ENCODE measurements at regions not wholly inside any gene's neighbourhood (a gene's known extent, or its start where the extent isn't known, plus 50 kb on each side); places are given as distances from the start of the nearest gene placed in this dataset.
A peak's percentile ranks its signal among the peaks of the same experiment; 100 is the strongest.
"Not testable (repeated sequence)": the region's sequence is repeated elsewhere in the genome, so short reads cannot be mapped to it uniquely, and the experiment has no call there.

GRCh38 chr10:20614911-20615310, 282.2 kb downstream of the NEBL start:
- DNase-seq, result peak; percentile 51

- DNase-seq, result no peak
Observed at GRCh38 chr10:20608503-20608902, 288.6 kb downstream of the NEBL start.

GRCh38 chr10:20606985-20607384, 290.1 kb downstream of the NEBL start:
- DNase-seq, result no peak

- no peak for DNase-seq
Observed at GRCh38 chr10:20601941-20602461, 295.1 kb downstream of the NEBL start.

- DNase-seq, result peak; percentile 85
Observed at GRCh38 chr10:20598590-20598989, 298.5 kb downstream of the NEBL start.

GRCh38 chr10:20596911-20597310, 300.2 kb downstream of the NEBL start:
- DNase-seq, result no peak

- DNase-seq, result no peak
Observed at GRCh38 chr10:20596065-20596755, 300.9 kb downstream of the NEBL start.

- DNase-seq, result no peak
Observed at GRCh38 chr10:20593649-20594048, 303.5 kb downstream of the NEBL start.

- DNase-seq, result no peak
Observed at GRCh38 chr10:20582041-20582440, 315.1 kb downstream of the NEBL start.

GRCh38 chr10:20573924-20574323, 323.2 kb downstream of the NEBL start:
- DNase-seq, result no peak

GRCh38 chr10:20555990-20556389, 341.1 kb downstream of the NEBL start:
- not testable (repeated sequence) for DNase-seq

GRCh38 chr10:20552382-20552781, 344.7 kb downstream of the NEBL start:
- no peak for DNase-seq

GRCh38 chr10:20551761-20552160, 345.4 kb downstream of the NEBL start:
- DNase-seq, result no peak

- peak; percentile 16 for DNase-seq
Observed at GRCh38 chr10:20535897-20536881, 360.9 kb downstream of the NEBL start.

GRCh38 chr10:20531241-20531883, 365.7 kb downstream of the NEBL start:
- peak; percentile 77 for DNase-seq

- DNase-seq, result no peak
Observed at GRCh38 chr10:20521186-20521585, 375.9 kb downstream of the NEBL start.

- no peak for DNase-seq
Observed at GRCh38 chr10:20515654-20516053, 381.5 kb downstream of the NEBL start.

GRCh38 chr10:20512631-20513030, 384.5 kb downstream of the NEBL start:
- no peak for DNase-seq

GRCh38 chr10:20508921-20509320, 388.2 kb downstream of the NEBL start:
- no peak for DNase-seq

- no peak for DNase-seq
Observed at GRCh38 chr10:20502903-20503585, 394.1 kb downstream of the NEBL start.

- no peak for DNase-seq
Observed at GRCh38 chr10:20494474-20494873, 402.6 kb downstream of the NEBL start.

- no peak for DNase-seq
Observed at GRCh38 chr10:20492447-20492846, 404.7 kb downstream of the NEBL start.

GRCh38 chr10:20489961-20490360, 407.1 kb downstream of the NEBL start:
- no peak for DNase-seq
